Fibroblast of lung (primary cell): ENCODE measurements at regions not wholly inside any gene's neighbourhood (a gene's known extent, or its start where the extent isn't known, plus 50 kb on each side); places are given as distances from the start of the nearest gene placed in this dataset.

ENCODE experiments used
- DNase-seq, 2 donors: peaks; one replicate each; pipeline versions ENCODE4 v3.0.0 to v3.0.0-alpha.2; 2010; ENCODE audit warnings: low read depth in 2 of 2
- H2AFZ ChIP-seq: 2 replicates; pipeline ENCODE4 v1.5.1; 2012; ENCODE audit warnings: low read length, control low read depth, inconsistent platforms
- H3K27ac ChIP-seq: 2 replicates; pipeline ENCODE4 v1.5.1; 2011; ENCODE audit warnings: low read length, control low read depth; ENCODE audit not compliant: insufficient read depth
- H3K27me3 ChIP-seq: 2 replicates; pipeline ENCODE4 v1.5.1; 2011; ENCODE audit warnings: mild to moderate bottlenecking, low read length; ENCODE audit not compliant: control insufficient read depth, insufficient read depth
- H3K36me3 ChIP-seq: 2 replicates; pipeline ENCODE4 v1.5.1; 2011; ENCODE audit warnings: low read length; ENCODE audit not compliant: control insufficient read depth, insufficient read depth
- H3K4me1 ChIP-seq: 2 replicates; pipeline ENCODE4 v1.5.1; 2011; ENCODE audit warnings: low read length; ENCODE audit not compliant: control insufficient read depth, insufficient read depth; ENCODE audit errors: extremely low read depth
- H3K4me2 ChIP-seq: 2 replicates; pipeline ENCODE4 v1.5.1; 2011; ENCODE audit warnings: low read length, control low read depth; ENCODE audit not compliant: insufficient read depth; ENCODE audit errors: extremely low read depth
- H3K4me3 ChIP-seq, 4 experiments: fragments of 200-600 bp in 1 of 4; sonication (generic) in 1 of 4; replicated peaks in 1 of 4; 2 replicates each; pipeline ENCODE4 v1.5.1; 2011 to 2016; ENCODE audit warnings: low read length in 4 of 4, low read depth in 3 of 4, mild to moderate bottlenecking in 3 of 4, control low read depth in 2 of 4, inconsistent platforms in 1 of 4, mixed read lengths in 1 of 4; ENCODE audit not compliant: insufficient read depth in 1 of 4; ENCODE audit errors: control extremely low read depth in 1 of 4
- H3K79me2 ChIP-seq: 2 replicates; pipeline ENCODE4 v1.5.1; 2012; ENCODE audit warnings: mild to moderate bottlenecking, low read length, inconsistent platforms; ENCODE audit not compliant: control insufficient read depth, insufficient read depth
- H3K9ac ChIP-seq: 2 replicates; pipeline ENCODE4 v1.5.1; 2011; ENCODE audit warnings: mild to moderate bottlenecking, low read length, control low read depth; ENCODE audit not compliant: insufficient read depth
- H3K9me3 ChIP-seq: 2 replicates; pipeline ENCODE4 v1.5.1; 2012; ENCODE audit warnings: low read depth, low read length; ENCODE audit not compliant: control insufficient read depth, insufficient read depth
- H4K20me1 ChIP-seq: 2 replicates; pipeline ENCODE4 v1.5.1; 2011; ENCODE audit warnings: low read length; ENCODE audit not compliant: control insufficient read depth, insufficient read depth; ENCODE audit errors: extremely low read depth
- EZH2 ChIP-seq: IDR thresholded peaks from 2 replicates; pipeline ENCODE4 v1.5.1; 2012; ENCODE audit warnings: low read length, control low read depth, mild to moderate bottlenecking; ENCODE audit errors: missing control alignments
- TF ChIP-seq, protein P1 (sequence below), 2 donors: IDR thresholded peaks in 1 of 2; conservative IDR thresholded peaks in 1 of 2; 1 replicate in 1 of 2; 2 replicates in 1 of 2; pipeline ENCODE4 v1.5.1; 2011 to 2012; ENCODE audit warnings: low read length in 2 of 2, control low read depth in 1 of 2, inconsistent platforms in 1 of 2, low read depth in 1 of 2, mild to moderate bottlenecking in 1 of 2

DNA sequence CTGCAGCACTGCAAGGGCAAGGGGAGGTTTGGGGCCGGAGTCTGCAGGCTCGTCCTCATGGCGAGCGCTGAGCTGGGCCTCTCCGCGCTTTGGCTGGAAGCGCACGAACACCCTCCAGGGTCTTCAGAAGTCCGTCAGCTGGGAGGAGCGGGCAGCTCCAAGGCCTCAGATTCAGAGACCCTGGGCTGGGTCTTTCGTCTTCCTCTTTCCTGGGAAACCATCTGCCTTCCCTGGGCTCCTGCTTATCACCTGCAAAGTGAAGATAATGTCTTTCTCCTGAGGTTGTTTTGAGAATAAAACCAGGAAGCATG is 525.6 kb downstream of the BRD1 start:
- Histone ChIP-seq H3K4me1 (no peaks in the 10 kb centered on the region), H3K36me3 (no peaks in the 10 kb centered on the region), H3K27ac (no peak overlapping the region), H3K9ac (no peak overlapping the region), H3K4me2 (no peak overlapping the region), H3K9me3 (no peaks in the 10 kb centered on the region), H3K27me3 (no peaks in the 10 kb centered on the region), H3K79me2 (no peaks in the 10 kb centered on the region), H2AFZ (no peak overlapping the region), H4K20me1 (no peaks in the 10 kb centered on the region), H3K4me3 (no peak overlapping the region)
- no peak for DNase-seq
- TF ChIP-seq, protein P1, sequence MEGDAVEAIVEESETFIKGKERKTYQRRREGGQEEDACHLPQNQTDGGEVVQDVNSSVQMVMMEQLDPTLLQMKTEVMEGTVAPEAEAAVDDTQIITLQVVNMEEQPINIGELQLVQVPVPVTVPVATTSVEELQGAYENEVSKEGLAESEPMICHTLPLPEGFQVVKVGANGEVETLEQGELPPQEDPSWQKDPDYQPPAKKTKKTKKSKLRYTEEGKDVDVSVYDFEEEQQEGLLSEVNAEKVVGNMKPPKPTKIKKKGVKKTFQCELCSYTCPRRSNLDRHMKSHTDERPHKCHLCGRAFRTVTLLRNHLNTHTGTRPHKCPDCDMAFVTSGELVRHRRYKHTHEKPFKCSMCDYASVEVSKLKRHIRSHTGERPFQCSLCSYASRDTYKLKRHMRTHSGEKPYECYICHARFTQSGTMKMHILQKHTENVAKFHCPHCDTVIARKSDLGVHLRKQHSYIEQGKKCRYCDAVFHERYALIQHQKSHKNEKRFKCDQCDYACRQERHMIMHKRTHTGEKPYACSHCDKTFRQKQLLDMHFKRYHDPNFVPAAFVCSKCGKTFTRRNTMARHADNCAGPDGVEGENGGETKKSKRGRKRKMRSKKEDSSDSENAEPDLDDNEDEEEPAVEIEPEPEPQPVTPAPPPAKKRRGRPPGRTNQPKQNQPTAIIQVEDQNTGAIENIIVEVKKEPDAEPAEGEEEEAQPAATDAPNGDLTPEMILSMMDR (conservative IDR thresholded peaks at IDR 0.05 in 1 of 2, IDR thresholded peaks at IDR 0.05 in 1 of 2; ENCODE audit: low read depth in 1 of 2, low read length in 2 of 2) = no peak
- TF ChIP-seq EZH2 = no peak

DNA sequence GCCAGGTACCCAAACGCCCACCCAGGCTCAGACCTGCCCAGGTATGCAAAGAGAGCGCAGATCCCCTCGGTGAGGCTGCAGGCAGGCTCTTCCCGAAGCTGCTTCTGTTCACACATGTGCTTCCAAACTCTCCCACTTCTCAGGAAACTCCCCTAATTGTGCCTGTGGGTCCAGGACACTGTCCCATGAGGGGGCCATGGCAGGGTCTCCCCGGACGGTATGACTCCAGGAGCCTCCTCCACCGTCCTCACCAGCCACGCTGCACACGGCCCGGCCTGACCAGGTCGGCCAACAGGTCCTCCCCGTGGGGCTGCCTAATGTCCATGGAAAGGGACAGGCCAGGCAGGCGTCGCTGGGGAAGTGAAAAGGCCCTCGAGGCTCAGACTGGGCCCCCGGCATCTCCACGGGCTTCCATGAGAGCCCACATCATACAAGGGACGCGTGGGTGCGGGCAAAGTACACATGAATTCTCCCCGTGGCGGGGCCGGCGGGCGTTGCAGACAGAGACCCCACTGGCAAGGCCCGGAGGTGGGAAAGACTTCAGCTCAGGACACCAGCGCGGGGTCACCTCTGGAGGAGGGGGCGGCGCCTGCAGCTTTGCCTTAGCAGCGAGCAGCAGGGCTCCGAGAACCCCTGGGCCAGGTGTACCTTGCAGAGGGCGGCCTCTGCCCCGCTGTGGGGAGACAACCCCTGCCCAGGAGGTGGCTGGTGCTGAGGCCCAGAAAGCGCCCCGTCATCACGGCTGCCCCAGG is 526.1 kb downstream of the BRD1 start:
- Histone ChIP-seq H3K4me1 (no peaks in the 10 kb centered on the region), H2AFZ (no peak overlapping the region), H4K20me1 (no peaks in the 10 kb centered on the region), H3K27me3 (no peaks in the 10 kb centered on the region), H3K9ac (no peak overlapping the region), H3K27ac (no peak overlapping the region), H3K36me3 (no peaks in the 10 kb centered on the region), H3K79me2 (no peaks in the 10 kb centered on the region), H3K9me3 (no peaks in the 10 kb centered on the region), H3K4me3 (no peak overlapping the region), H3K4me2 (no peak overlapping the region)
- no peak for DNase-seq
- TF ChIP-seq, protein P1 (conservative IDR thresholded peaks at IDR 0.05 in 1 of 2, IDR thresholded peaks at IDR 0.05 in 1 of 2; ENCODE audit: low read depth in 1 of 2, low read length in 2 of 2) = no peak
- no peak for TF ChIP-seq EZH2

DNA sequence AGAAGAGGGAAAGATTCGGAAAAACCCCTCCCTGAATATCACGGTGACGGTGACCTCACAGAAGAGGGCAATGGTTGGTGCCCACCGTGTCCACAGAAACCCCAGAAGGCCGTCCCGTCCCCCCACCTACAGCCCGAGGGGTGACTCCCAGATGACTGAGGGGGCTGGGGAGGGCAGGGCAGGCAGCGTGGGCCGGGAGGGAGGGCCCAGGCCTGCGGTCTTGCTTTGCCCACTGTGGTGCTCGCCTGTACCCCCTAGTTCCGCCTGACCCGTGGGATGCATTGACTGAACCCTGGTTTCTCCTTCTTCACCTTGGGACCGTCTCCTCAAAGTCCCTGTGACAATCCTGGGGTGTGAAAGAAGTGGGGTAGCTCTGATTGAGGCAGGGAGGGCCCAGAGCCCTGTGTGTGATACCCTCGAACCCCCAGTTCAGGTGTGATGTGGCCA is 526.7 kb downstream of the BRD1 start:
- no peaks in the 10 kb centered on the region for H3K9me3 ChIP-seq
- H3K36me3 ChIP-seq = no peaks in the 10 kb centered on the region
- no peaks in the 10 kb centered on the region for H4K20me1 ChIP-seq
- H3K4me3 ChIP-seq = no peak overlapping the region
- H2AFZ ChIP-seq = no peak overlapping the region
- no peak overlapping the region for H3K27ac ChIP-seq
- TF ChIP-seq, protein P1 (conservative IDR thresholded peaks at IDR 0.05 in 1 of 2, IDR thresholded peaks at IDR 0.05 in 1 of 2; ENCODE audit: low read depth in 1 of 2, low read length in 2 of 2) = no peak
- TF ChIP-seq EZH2 = no peak
- no peak overlapping the region for H3K9ac ChIP-seq
- no peaks in the 10 kb centered on the region for H3K79me2 ChIP-seq
- DNase-seq = no peak
- H3K27me3 ChIP-seq = no peaks in the 10 kb centered on the region
- H3K4me2 ChIP-seq = no peak overlapping the region
- H3K4me1 ChIP-seq = no peaks in the 10 kb centered on the region
